Mesendoderm (in vitro differentiated cells): ENCODE measurements at regions not wholly inside any gene's neighbourhood (a gene's known extent, or its start where the extent isn't known, plus 50 kb on each side); places are given as distances from the start of the nearest gene placed in this dataset. TPM values are rescaled to one million over a fixed set of nuclear protein-coding genes. Genes with fewer than 3 reads are reported as not detected.

Experiments
- DNase-seq: peaks from one replicate; pipeline ENCODE4 v3.0.0; 2013
- H2AK5ac ChIP-seq: 2 replicates; pipeline ENCODE4 v1.6.1; 2013; ENCODE audit warnings: low read length, inconsistent platforms
- H2BK120ac ChIP-seq: 2 replicates; pipeline ENCODE4 v1.6.1; 2013; ENCODE audit warnings: low read depth, mild to moderate bottlenecking, low read length, moderate library complexity, mixed read lengths
- H2BK15ac ChIP-seq: replicated peaks from 2 replicates; pipeline ENCODE4 v1.6.1; 2013; ENCODE audit warnings: low read depth, mild to moderate bottlenecking, moderate library complexity
- H2BK5ac ChIP-seq: 2 replicates; pipeline ENCODE4 v1.6.1; 2013; ENCODE audit warnings: low read length, inconsistent platforms
- H3K18ac ChIP-seq: 2 replicates; pipeline ENCODE4 v1.6.1; 2013; ENCODE audit warnings: mild to moderate bottlenecking, low read length, mixed read lengths
- H3K23ac ChIP-seq: one replicate; pipeline ENCODE4 v1.6.1; 2013; ENCODE audit warnings: low read length
- H3K27ac ChIP-seq: 2 replicates; pipeline ENCODE4 v1.5.1; 2013; ENCODE audit warnings: low read depth, mild to moderate bottlenecking, inconsistent platforms, low read length, moderate library complexity
- H3K27me3 ChIP-seq: 2 replicates; pipeline ENCODE4 v1.6.1; 2013; ENCODE audit warnings: low read length, control low read depth, mild to moderate bottlenecking, inconsistent platforms; ENCODE audit not compliant: insufficient read depth, poor library complexity
- H3K36me3 ChIP-seq: 2 replicates; pipeline ENCODE4 v1.6.1; 2013; ENCODE audit warnings: low read length, inconsistent platforms; ENCODE audit not compliant: control insufficient read depth, insufficient read depth
- H3K4ac ChIP-seq: one replicate; pipeline ENCODE4 v1.6.1; 2013; ENCODE audit warnings: low read depth, mild to moderate bottlenecking, low read length, moderate library complexity
- H3K4me1 ChIP-seq: 2 replicates; pipeline ENCODE4 v1.6.1; 2013; ENCODE audit warnings: low read depth, low read length, inconsistent platforms; ENCODE audit not compliant: control insufficient read depth
- H3K4me2 ChIP-seq: 2 replicates; pipeline ENCODE4 v1.6.1; 2013; ENCODE audit warnings: low read length
- H3K4me3 ChIP-seq: 2 replicates; pipeline ENCODE4 v1.5.1; 2013; ENCODE audit warnings: mild to moderate bottlenecking, low read length
- H3K56ac ChIP-seq: one replicate; pipeline ENCODE4 v1.6.1; 2013; ENCODE audit warnings: low read length
- H3K79me1 ChIP-seq: 2 replicates; pipeline ENCODE4 v1.6.1; 2013; ENCODE audit warnings: low read length, inconsistent platforms
- H3K79me2 ChIP-seq: 2 replicates; pipeline ENCODE4 v1.6.1; 2013; ENCODE audit warnings: mild to moderate bottlenecking, low read length; ENCODE audit not compliant: control insufficient read depth, insufficient read depth
- H3K9ac ChIP-seq: 2 replicates; pipeline ENCODE4 v1.6.1; 2013; ENCODE audit warnings: low read length, inconsistent platforms
- H4K5ac ChIP-seq: one replicate; pipeline ENCODE4 v1.6.1; 2013; ENCODE audit warnings: low read length
- H4K8ac ChIP-seq: one replicate; pipeline ENCODE4 v1.6.1; 2013; ENCODE audit warnings: low read depth, mild to moderate bottlenecking, control low read depth, low read length, moderate library complexity
- WGBS: extraction: QIAGEN DNeasy Blood & Tissue Kit; methylation state at CpG from one replicate; pipeline ENCODE4 v1.1.7; 2013; ENCODE audit warnings: low lambda C conversion rate, missing lambda C conversion rate; ENCODE audit not compliant: insufficient coverage; ENCODE audit errors: extremely low coverage; 5-methylcytosine and 5-hydroxymethylcytosine counted together
- small RNA-seq: library from polyadenylated mRNA; stranded (forward); fragments of <200 nt; extraction: miRNeasy Mini kit (QIAGEN cat#:217004); gene quantifications from one replicate; pipeline ENCODE3, GENCODE V24; 2013; ENCODE audit not compliant: insufficient read depth

DNA sequence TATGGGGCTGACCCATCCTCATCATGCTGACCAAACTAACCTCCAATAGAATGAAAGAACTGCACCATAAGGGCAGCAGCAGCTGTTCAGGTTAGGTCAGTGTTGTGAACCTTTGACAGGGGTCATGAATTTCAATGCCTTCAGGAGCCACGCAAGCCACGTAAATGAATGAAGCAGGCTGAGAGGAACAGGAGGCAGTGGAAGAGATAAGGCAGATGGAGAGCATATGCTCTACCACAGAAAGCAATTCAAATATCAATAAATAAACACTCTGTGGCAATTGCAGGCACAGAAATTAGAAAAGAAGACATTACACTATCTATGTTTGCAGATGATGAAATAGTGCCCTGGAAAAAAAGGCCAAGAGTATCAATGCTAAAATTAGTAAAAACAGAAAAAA is 56.3 kb downstream of the SCG2 start:
- no peak overlapping the region for H2BK5ac ChIP-seq

More for the DNA sequence above, 56.3 kb downstream of the SCG2 start:
- Histone ChIP-seq H2AK5ac (no peak overlapping the region), H3K27ac (no peak overlapping the region), H3K18ac (no peak overlapping the region), H3K79me2 (no peaks in the 10 kb centered on the region), H2BK120ac (no peak overlapping the region), H3K4ac (no peak overlapping the region), H4K8ac (no peak overlapping the region), H3K4me1 (no peaks in the 10 kb centered on the region), H2BK15ac (no peak overlapping the region), H3K9ac (no peak overlapping the region), H3K23ac (no peak overlapping the region), H3K27me3 (no peaks in the 10 kb centered on the region), H3K36me3 (no peaks in the 10 kb centered on the region), H4K5ac (no peak overlapping the region), H3K79me1 (no peaks in the 10 kb centered on the region), H3K4me3 (no peak overlapping the region), H3K4me2 (no peak overlapping the region), H3K56ac (no peak overlapping the region)
- no CpG with 5 or more reads among the region's 2 CpGs for WGBS
- no peak for DNase-seq

Small RNA genes lying in the stretch of these regions (small RNA-seq; reads per million reads assigned to genes)
- gene HIGD1AP4 (not detected), gene RN7SL807P (not detected)
